Mammary epithelial cell (primary cell): ENCODE measurements at regions not wholly inside any gene's neighbourhood (a gene's known extent, or its start where the extent isn't known, plus 50 kb on each side); places are given as distances from the start of the nearest gene placed in this dataset.

ENCODE experiments used
- CTCF ChIP-seq, 2 donors: IDR thresholded peaks in 1 of 2; conservative IDR thresholded peaks in 1 of 2; 2 replicates each; pipeline ENCODE4 v1.5.1; 2011 to 2012; ENCODE audit warnings: inconsistent platforms in 2 of 2, low read length in 2 of 2, mild to moderate bottlenecking in 2 of 2, control low read depth in 1 of 2, low read depth in 1 of 2; ENCODE audit not compliant: insufficient read depth in 1 of 2; ENCODE audit errors: extremely low read depth in 1 of 2
- EZH2 ChIP-seq: IDR thresholded peaks from 2 replicates; pipeline ENCODE4 v1.6.1; 2012; ENCODE audit warnings: low read length, inconsistent platforms, borderline replicate concordance

GRCh38 chr3:127419182-127419581 lies 131.3 kb upstream of the PRR20G start:
- TF ChIP-seq CTCF (conservative IDR thresholded peaks at IDR 0.05 in 1 of 2, IDR thresholded peaks at IDR 0.05 in 1 of 2; ENCODE audit: extremely low read depth in 1 of 2, insufficient read depth in 1 of 2, low read depth in 1 of 2, low read length in 2 of 2) = no peak
- TF ChIP-seq EZH2 = no peak
